ENCODE measurements at regions not wholly inside any gene's neighbourhood (a gene's known extent, or its start where the extent isn't known, plus 50 kb on each side); places are given as distances from the start of the nearest gene placed in this dataset.
"Not testable (repeated sequence)": the region's sequence is repeated elsewhere in the genome, so short reads cannot be mapped to it uniquely, and the experiment has no call there.

GRCh38 chr4:117014236-117014635, 71.1 kb downstream of the TRAM1L1 start:
- CTCF ChIA-PET: no interaction called here
- POLR2A ChIA-PET: no interaction called here
- no peak for TF ChIP-seq CTCF (IDR thresholded peaks at IDR 0.05; ENCODE audit: insufficient read depth, low read length, missing control alignments)

GRCh38 chr4:117010671-117011070, 74.7 kb downstream of the TRAM1L1 start:
- no peak for TF ChIP-seq CTCF (IDR thresholded peaks at IDR 0.05; ENCODE audit: insufficient read depth, low read length, missing control alignments)
- CTCF ChIA-PET: no interaction called here
- DNase-seq (ENCODE audit: low read depth, low spot score): no peak
- POLR2A ChIA-PET: no interaction called here
- H3K4me3 ChIP-seq (ENCODE audit: low read depth, low read length): no peak overlapping the region

More at GRCh38 chr4:117014236-117014635, 71.1 kb downstream of the TRAM1L1 start:
- DNase-seq (ENCODE audit: low read depth, low spot score): no peak
- no peak overlapping the region for H3K4me3 ChIP-seq (ENCODE audit: low read depth, low read length)

- ChIA-PET POLR2A (no interaction called here), CTCF (no interaction called here)
- TF ChIP-seq CTCF (IDR thresholded peaks at IDR 0.05; ENCODE audit: insufficient read depth, low read length, missing control alignments): no peak
- no peak for DNase-seq (ENCODE audit: low read depth, low spot score)
- no peak overlapping the region for H3K4me3 ChIP-seq (ENCODE audit: low read depth, low read length)
Observed at GRCh38 chr4:117001077-117001476, 84.3 kb downstream of the TRAM1L1 start.

DNA sequence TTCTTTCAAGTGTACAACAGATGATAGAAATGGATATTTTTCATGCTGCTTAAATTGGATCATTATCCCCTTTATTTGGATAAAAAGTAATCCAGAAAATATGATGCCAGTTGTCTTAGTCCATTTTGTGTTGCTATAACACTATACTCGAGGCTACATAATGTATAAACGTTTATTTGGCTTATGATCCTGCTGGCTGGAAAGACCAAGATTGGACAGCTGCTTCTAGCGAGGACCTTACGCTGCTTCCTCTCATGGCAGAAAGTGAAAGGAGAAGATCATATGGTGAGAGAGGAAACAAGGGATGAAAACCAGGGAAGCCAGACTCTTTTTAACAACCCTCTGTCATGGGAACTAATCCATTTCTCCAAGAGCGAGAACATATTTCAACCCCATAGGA, 102.7 kb downstream of the TRAM1L1 start:
- no peak overlapping the region for H3K4me3 ChIP-seq (ENCODE audit: low read depth, low read length)
- CTCF ChIA-PET: no interaction called here
- no peak for TF ChIP-seq CTCF (IDR thresholded peaks at IDR 0.05; ENCODE audit: insufficient read depth, low read length, missing control alignments)
- POLR2A ChIA-PET: no interaction called here
- no peak for DNase-seq (ENCODE audit: low read depth, low spot score)

- DNase-seq (ENCODE audit: low read depth, low spot score); POLR2A ChIA-PET; H3K4me3 ChIP-seq (ENCODE audit: low read depth, low read length); CTCF ChIA-PET: not testable (repeated sequence)
Observed at GRCh38 chr4:116980436-116980835, 104.9 kb downstream of the TRAM1L1 start.

- POLR2A ChIA-PET: no interaction called here
- no peak overlapping the region for H3K4me3 ChIP-seq (ENCODE audit: low read depth, low read length)
- no peak for TF ChIP-seq CTCF (IDR thresholded peaks at IDR 0.05; ENCODE audit: insufficient read depth, low read length, missing control alignments)
- CTCF ChIA-PET: no interaction called here
- no peak for DNase-seq (ENCODE audit: low read depth, low spot score)
Observed at GRCh38 chr4:116959045-116959444, 126.3 kb downstream of the TRAM1L1 start.

DNA sequence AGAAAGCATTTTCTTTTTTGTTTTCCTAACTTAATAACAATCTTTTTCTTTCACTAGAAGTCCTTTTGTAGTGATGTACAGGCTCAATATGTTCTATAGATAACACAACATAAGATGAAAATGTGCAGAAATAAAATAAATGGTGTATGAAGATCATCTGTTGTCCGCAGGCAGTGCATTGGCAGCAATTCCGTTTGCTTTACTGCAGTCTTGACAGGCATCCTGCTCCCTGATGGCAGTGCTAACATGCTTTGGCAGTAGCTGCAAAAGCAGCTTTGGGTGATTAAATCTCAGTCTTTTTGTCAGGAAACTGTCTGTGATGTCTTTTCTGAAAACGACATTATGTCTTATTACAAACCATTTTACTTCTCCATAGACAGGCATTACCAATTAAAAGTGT, 131.4 kb downstream of the TRAM1L1 start:
- ChIA-PET CTCF (no interaction called here), POLR2A (no interaction called here)
- TF ChIP-seq CTCF (IDR thresholded peaks at IDR 0.05; ENCODE audit: insufficient read depth, low read length, missing control alignments): no peak
- no peak for DNase-seq (ENCODE audit: low read depth, low spot score)
- no peak overlapping the region for H3K4me3 ChIP-seq (ENCODE audit: low read depth, low read length)

All from AG04449 (cell line).